ENCODE measurements at regions not wholly inside any gene's neighbourhood (a gene's known extent, or its start where the extent isn't known, plus 50 kb on each side); places are given as distances from the start of the nearest gene placed in this dataset.
A peak's percentile ranks its signal among the peaks of the same experiment; 100 is the strongest.

GRCh38 chr3:170777564-170777926 is 92.5 kb downstream of the RPL22L1 start:
- BruUV-seq (replicated peaks): no TSS peak
- H3K9me3 ChIP-seq (replicated peaks; ENCODE audit: control insufficient read depth, insufficient read depth, low read depth, low read length): no peaks in the 10 kb centered on the region
- H3K27me3 ChIP-seq (ENCODE audit: control insufficient read depth in 2 of 2, insufficient read depth in 2 of 2, low read length in 2 of 2): no peaks in the 10 kb centered on the region
- H3K79me2 ChIP-seq (ENCODE audit: control insufficient read depth, insufficient read depth, low read length): no peaks in the 10 kb centered on the region
- peak overlapping the region in 1 of 2 experiments; percentile 48; a peak in 2 of 4 replicates for H3K9ac ChIP-seq (ENCODE audit: insufficient read depth in 1 of 2, low read depth in 2 of 2, low read length in 2 of 2)
- no peak overlapping the region for H3K4me3 ChIP-seq
- in situ Hi-C loops (cut with MboI): no loop called here
- ChIA-PET POLR2A (interaction anchor here (0.6 to 2.4 kb wide), 7 partner anchors 9 to 259 kb away, joined by 3 to 14 read pairs (median 4); no protein-coding TSS in a partner anchor), CTCF (ENCODE audit: low intra/inter-chr PET ratio) (no interaction called here)
- intact Hi-C loops (cut with micrococcal nuclease): no loop called here
- FAIRE-seq (no peak), ATAC-seq (no peak), DNase-seq (ENCODE audit: extremely low read depth in 1 of 4, low spot score in 3 of 4) (no peak)
- H3K4me1 ChIP-seq (replicated peaks in 1 of 2; ENCODE audit: control insufficient read depth in 2 of 2, insufficient read depth in 2 of 2, low read length in 2 of 2): peaks cover 12 to 63% of the 10 kb centered on the region in 2 experiments
- H3K36me3 ChIP-seq (ENCODE audit: control insufficient read depth, insufficient read depth, low read length): no peaks in the 10 kb centered on the region
- no peaks in the 10 kb centered on the region for H3K9me1 ChIP-seq (ENCODE audit: control insufficient read depth, insufficient read depth, low read length)
- H3K27ac ChIP-seq (ENCODE audit: extremely low read depth, low read depth, low read length): peak overlapping the region; percentile 70
- H3K4me2 ChIP-seq (ENCODE audit: insufficient read depth, low read length): peak overlapping the region; percentile 51
- H4K20me1 ChIP-seq (replicated peaks; ENCODE audit: control insufficient read depth, insufficient read depth, low read length): no peaks in the 10 kb centered on the region
- TF ChIP-seq ZNF584 (CRISPR knock-in tag; IDR thresholded peaks at IDR 0.05; ENCODE audit: low read depth): peak; percentile 18; the same call in 1 of the 2 replicates
- TF ChIP-seq DDX20 (tag; IDR thresholded peaks at IDR 0.05; ENCODE audit: low read depth): no peak
- TF ChIP-seq SOX6 (IDR thresholded peaks at IDR 0.05): no peak
- TF ChIP-seq ZNF639 (CRISPR knock-in tag; conservative IDR thresholded peaks at IDR 0.05 in 1 of 2, IDR thresholded peaks at IDR 0.05 in 1 of 2): peak in 1 of 2 experiments; percentile 27; a peak in 1 of 4 replicates
- TF ChIP-seq KDM2B (CRISPR knock-in tag; IDR thresholded peaks at IDR 0.05): no peak
- TF ChIP-seq ZBTB34 (CRISPR knock-in tag; IDR thresholded peaks at IDR 0.05): no peak
- no peak for TF ChIP-seq PKNOX1 (IDR thresholded peaks at IDR 0.05)
- TF ChIP-seq SAP30 (IDR thresholded peaks at IDR 0.05; ENCODE audit: borderline replicate concordance, insufficient read depth, low read depth, low read length, poor library complexity, severe bottlenecking): no peak
- no peak for TF ChIP-seq SMARCB1 (IDR thresholded peaks at IDR 0.05; ENCODE audit: insufficient read length, low read depth)
- peak; percentile 53; the same call in 1 of the 2 replicates for TF ChIP-seq ZNF589 (CRISPR knock-in tag; IDR thresholded peaks at IDR 0.05; ENCODE audit: low read depth)
- TF ChIP-seq HNRNPLL (IDR thresholded peaks at IDR 0.05; ENCODE audit: low read depth, low read length, poor library complexity, severe bottlenecking): no peak
- TF ChIP-seq LCOR (CRISPR knock-in tag; IDR thresholded peaks at IDR 0.05): 0 out of 2 replicates have a peak, but pooled peaks have one; percentile 11
- peak overlapping the region; percentile 89 for H2AFZ ChIP-seq (ENCODE audit: low read depth, low read length)

Data from K562 (cell line).